ENCODE measurements at regions not wholly inside any gene's neighbourhood (a gene's known extent, or its start where the extent isn't known, plus 50 kb on each side); places are given as distances from the start of the nearest gene placed in this dataset.

DNA sequence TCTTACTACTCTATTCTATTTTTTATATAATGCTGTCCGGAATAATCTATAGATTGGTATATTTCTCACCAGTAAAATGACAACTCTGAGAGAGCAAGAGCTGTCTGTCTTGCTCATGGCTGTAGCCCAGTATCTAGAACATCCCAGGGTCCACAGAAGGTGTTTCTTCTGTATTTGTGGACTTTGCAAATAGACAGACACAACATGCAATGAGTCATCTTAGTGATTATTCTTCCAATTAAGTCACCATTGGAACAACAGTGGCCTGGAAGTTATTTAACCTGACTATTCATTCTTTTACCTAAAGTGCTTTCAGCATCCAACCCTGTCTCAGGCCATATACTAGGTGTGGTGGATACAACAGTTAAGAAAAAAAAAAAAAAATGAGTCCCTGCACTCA, 179.5 kb downstream of the PPARGC1A start:
- TF ChIP-seq, protein P1, sequence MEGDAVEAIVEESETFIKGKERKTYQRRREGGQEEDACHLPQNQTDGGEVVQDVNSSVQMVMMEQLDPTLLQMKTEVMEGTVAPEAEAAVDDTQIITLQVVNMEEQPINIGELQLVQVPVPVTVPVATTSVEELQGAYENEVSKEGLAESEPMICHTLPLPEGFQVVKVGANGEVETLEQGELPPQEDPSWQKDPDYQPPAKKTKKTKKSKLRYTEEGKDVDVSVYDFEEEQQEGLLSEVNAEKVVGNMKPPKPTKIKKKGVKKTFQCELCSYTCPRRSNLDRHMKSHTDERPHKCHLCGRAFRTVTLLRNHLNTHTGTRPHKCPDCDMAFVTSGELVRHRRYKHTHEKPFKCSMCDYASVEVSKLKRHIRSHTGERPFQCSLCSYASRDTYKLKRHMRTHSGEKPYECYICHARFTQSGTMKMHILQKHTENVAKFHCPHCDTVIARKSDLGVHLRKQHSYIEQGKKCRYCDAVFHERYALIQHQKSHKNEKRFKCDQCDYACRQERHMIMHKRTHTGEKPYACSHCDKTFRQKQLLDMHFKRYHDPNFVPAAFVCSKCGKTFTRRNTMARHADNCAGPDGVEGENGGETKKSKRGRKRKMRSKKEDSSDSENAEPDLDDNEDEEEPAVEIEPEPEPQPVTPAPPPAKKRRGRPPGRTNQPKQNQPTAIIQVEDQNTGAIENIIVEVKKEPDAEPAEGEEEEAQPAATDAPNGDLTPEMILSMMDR (IDR thresholded peaks at IDR 0.05), result no peak
- TF ChIP-seq POLR2A (IDR thresholded peaks at IDR 0.05), result no peak

Data from transverse colon (tissue), 3 donors.